ENCODE measurements at regions not wholly inside any gene's neighbourhood (a gene's known extent, or its start where the extent isn't known, plus 50 kb on each side); places are given as distances from the start of the nearest gene placed in this dataset.

GRCh38 chr7:52243685-52244084 lies 791.7 kb upstream of the POM121L12 start:
- Histone ChIP-seq H2BK5ac (ENCODE audit: low read depth, low read length, poor library complexity, severe bottlenecking) (no peak overlapping the region), H3K14ac (replicated peaks; ENCODE audit: low read depth, low read length) (no peak overlapping the region), H3K4ac (ENCODE audit: low read depth, low read length) (no peak overlapping the region), H2BK20ac (ENCODE audit: low read depth, low read length) (no peak overlapping the region), H3K27me3 (ENCODE audit: control insufficient read depth, insufficient read depth, low read length) (no peaks in the 10 kb centered on the region), H3K79me1 (ENCODE audit: low read depth in 1 of 2, low read length in 2 of 2) (no peaks in the 10 kb centered on the region), H4K5ac (ENCODE audit: low read depth, low read length) (no peak overlapping the region), H3K9me1 (ENCODE audit: insufficient read depth, low read length) (no peaks in the 10 kb centered on the region), H2AFZ (replicated peaks; ENCODE audit: low read length, poor library complexity) (no peak overlapping the region), H3K18ac (ENCODE audit: low read depth, low read length) (no peak overlapping the region), H2BK15ac (ENCODE audit: low read depth, low read length) (no peak overlapping the region), H3K27ac (ENCODE audit: insufficient read depth, low read length) (no peak overlapping the region), H3K4me1 (ENCODE audit: control insufficient read depth, insufficient read depth, low read length) (no peaks in the 10 kb centered on the region), H3K23ac (ENCODE audit: low read depth, low read length) (no peak overlapping the region), H3K4me3 (ENCODE audit: insufficient read depth, low read depth, low read length) (no peak overlapping the region), H3K9me3 (ENCODE audit: control insufficient read depth, insufficient read depth, low read length) (peaks cover 12% of the 10 kb centered on the region), H4K20me1 (ENCODE audit: insufficient read depth, low read length) (no peaks in the 10 kb centered on the region), H4K91ac (ENCODE audit: insufficient read depth, low read depth, low read length) (no peak overlapping the region), H4K8ac (ENCODE audit: low read depth in 2 of 2, low read length in 2 of 2) (no peak overlapping the region), H2AK9ac (replicated peaks; ENCODE audit: low read depth, low read length, poor library complexity) (no peak overlapping the region), H3K9ac (ENCODE audit: low read depth, low read length) (no peak overlapping the region), H3K4me2 (ENCODE audit: low read depth, low read length) (no peak overlapping the region), H2AK5ac (ENCODE audit: low read depth, low read length) (no peak overlapping the region), H3K36me3 (ENCODE audit: control insufficient read depth, insufficient read depth, low read length) (no peaks in the 10 kb centered on the region), H2BK120ac (ENCODE audit: low read depth, low read length) (no peak overlapping the region), H3K56ac (ENCODE audit: extremely low read depth, insufficient read depth, low read length) (no peak overlapping the region)
- no CpG with 5 or more reads among the region's 3 CpGs for WGBS, 2 experiments (ENCODE audit: extremely low coverage in 2 of 2, insufficient read length in 1 of 2)
- no TSS peak for BruUV-seq (replicated peaks)
- in situ Hi-C loops (cut with MboI; ENCODE audit: low sequenced_read_pairs), result no loop called here
- TF ChIP-seq CHD1 (IDR thresholded peaks at IDR 0.05; ENCODE audit: low read depth, low read length) (no peak), CEBPB (IDR thresholded peaks at IDR 0.05; ENCODE audit: low read depth, low read length) (no peak), SMC3 (IDR thresholded peaks at IDR 0.05; ENCODE audit: low read depth, low read length) (no peak), RAD21 (IDR thresholded peaks at IDR 0.05; ENCODE audit: low read length) (no peak), MAZ (IDR thresholded peaks at IDR 0.05; ENCODE audit: borderline replicate concordance, low read depth, low read length) (no peak), NFE2L2 (IDR thresholded peaks at IDR 0.05; ENCODE audit: low read depth, low read length) (no peak), CTCF (conservative IDR thresholded peaks at IDR 0.05; ENCODE audit: low read depth, low read length) (no peak)
- no peak for DNase-seq
- no peak for ATAC-seq (ENCODE audit: low read depth)
- intact Hi-C loops (cut with micrococcal nuclease), result no loop called here
- CTCF ChIA-PET, result no interaction called here
- POLR2A ChIA-PET (ENCODE audit: unreplicated experiment), result no interaction called here
- dilution Hi-C loops (cut with HindIII; ENCODE audit: low sequenced_read_pairs, unreplicated experiment), result no loop called here
